HG02610 (cell line): ENCODE measurements at regions not wholly inside any gene's neighbourhood (a gene's known extent, or its start where the extent isn't known, plus 50 kb on each side); places are given as distances from the start of the nearest gene placed in this dataset.
A peak's percentile ranks its signal among the peaks of the same experiment; 100 is the strongest.

Source experiments
- ATAC-seq: cut with Tn5 transposase; IDR thresholded peaks from one replicate; pipeline ENCODE4 v1.9.1; 2021; ENCODE audit warnings: mild to moderate bottlenecking, moderate library complexity; ENCODE audit not compliant: unreplicated experiment

GRCh38 chr3:168271932-168272331 lies 176.2 kb upstream of the GOLIM4 start:
- ATAC-seq, result no peak

GRCh38 chr3:168269001-168269400 lies 173.3 kb upstream of the GOLIM4 start:
- ATAC-seq, result no peak

- no peak for ATAC-seq
These were observed 171.5 kb upstream of the GOLIM4 start for GRCh38 chr3:168267179-168267578.

- ATAC-seq, result no peak
These were observed 170.6 kb upstream of the GOLIM4 start for GRCh38 chr3:168266335-168266734.

- ATAC-seq, result no peak
These were observed 167.2 kb upstream of the GOLIM4 start for GRCh38 chr3:168262887-168263286.

- peak; percentile 63 for ATAC-seq
These were observed 165.1 kb upstream of the GOLIM4 start for GRCh38 chr3:168260859-168261258.

- ATAC-seq, result peak; percentile 61
These were observed 155.6 kb upstream of the GOLIM4 start for GRCh38 chr3:168251371-168251770.

GRCh38 chr3:168250415-168250861 lies 154.7 kb upstream of the GOLIM4 start:
- ATAC-seq, result peak; percentile 35

GRCh38 chr3:168249550-168250414 lies 154.1 kb upstream of the GOLIM4 start:
- peak; percentile 72 for ATAC-seq

GRCh38 chr3:168249205-168249549 lies 153.5 kb upstream of the GOLIM4 start:
- ATAC-seq, result no peak

- ATAC-seq, result peak; percentile 16
These were observed 152.9 kb upstream of the GOLIM4 start for GRCh38 chr3:168248383-168249204.

- no peak for ATAC-seq
These were observed 145.4 kb upstream of the GOLIM4 start for GRCh38 chr3:168241156-168241555.

GRCh38 chr3:168239287-168239686 lies 143.6 kb upstream of the GOLIM4 start:
- ATAC-seq, result no peak

- no peak for ATAC-seq
These were observed 137.3 kb upstream of the GOLIM4 start for GRCh38 chr3:168233001-168233400.

- ATAC-seq, result no peak
These were observed 127.4 kb upstream of the GOLIM4 start for GRCh38 chr3:168223085-168223484.

GRCh38 chr3:168220556-168220955 lies 124.8 kb upstream of the GOLIM4 start:
- no peak for ATAC-seq

- ATAC-seq, result no peak
These were observed 123.8 kb upstream of the GOLIM4 start for GRCh38 chr3:168219530-168219929.

- ATAC-seq, result no peak
These were observed 122.9 kb upstream of the GOLIM4 start for GRCh38 chr3:168218600-168218999.

GRCh38 chr3:168216851-168217250 lies 121.1 kb upstream of the GOLIM4 start:
- ATAC-seq, result no peak

GRCh38 chr3:168213920-168214319 lies 118.2 kb upstream of the GOLIM4 start:
- peak; percentile 96 for ATAC-seq

GRCh38 chr3:168212664-168213285 lies 117.1 kb upstream of the GOLIM4 start:
- ATAC-seq, result no peak
